Activated B cell treated with CpG ODN at 0.5 μM for 24 hours (primary cell): ENCODE measurements at regions not wholly inside any gene's neighbourhood (a gene's known extent, or its start where the extent isn't known, plus 50 kb on each side); places are given as distances from the start of the nearest gene placed in this dataset.

Experiments
- ATAC-seq: fragments of 200-7000 bp; cut with Tn5 transposase; one replicate; pipeline ENCODE4 v1.10.0; 2021; ENCODE audit warnings: low read depth, mild to moderate bottlenecking, moderate library complexity
- CTCF ChIA-PET: fragments of 350-600 bp; sonication (Branson Sonifier 250); formaldehyde crosslinking; loops from one replicate; lab custom pipeline; 2021; ENCODE audit warnings: antibody characterized with exemption; lab: Charles Lee
- POLR2A ChIA-PET: fragments of 350-600 bp; sonication (Branson Sonifier 250); formaldehyde crosslinking; loops from one replicate; lab custom pipeline; 2021; ENCODE audit warnings: antibody characterized with exemption; lab: Charles Lee
- DNase-seq: peaks from one replicate; pipeline ENCODE4 v3.0.0; 2022
- H3K27ac Mint-ChIP-seq: one replicate; pipeline ENCODE4 v1.8.0; 2020; ENCODE audit warnings: mixed read lengths
- H3K27me3 Mint-ChIP-seq: one replicate; pipeline ENCODE4 v1.8.0; 2021; ENCODE audit warnings: mixed read lengths
- H3K36me3 Mint-ChIP-seq: one replicate; pipeline ENCODE4 v1.8.0; 2021; ENCODE audit warnings: low read depth, mixed read lengths
- H3K4me1 Mint-ChIP-seq: one replicate; pipeline ENCODE4 v1.8.0; 2021; ENCODE audit warnings: mixed read lengths
- H3K4me3 Mint-ChIP-seq: one replicate; pipeline ENCODE4 v1.8.0; 2020; ENCODE audit warnings: mild to moderate bottlenecking, mixed read lengths
- H3K9me3 Mint-ChIP-seq: one replicate; pipeline ENCODE4 v1.8.0; 2020; ENCODE audit warnings: mixed read lengths
- intact Hi-C: fragments of 100-400 bp; cut with micrococcal nuclease; formaldehyde crosslinking; loops from one replicate; pipeline ENCODE4 v1.15.1; 2024
- TF ChIP-seq, protein P1 (sequence below): fragments of 200-600 bp; IDR thresholded peaks from one replicate; pipeline ENCODE4 v1.8.0; 2022; ENCODE audit warnings: antibody characterized with exemption, mild to moderate bottlenecking

DNA sequence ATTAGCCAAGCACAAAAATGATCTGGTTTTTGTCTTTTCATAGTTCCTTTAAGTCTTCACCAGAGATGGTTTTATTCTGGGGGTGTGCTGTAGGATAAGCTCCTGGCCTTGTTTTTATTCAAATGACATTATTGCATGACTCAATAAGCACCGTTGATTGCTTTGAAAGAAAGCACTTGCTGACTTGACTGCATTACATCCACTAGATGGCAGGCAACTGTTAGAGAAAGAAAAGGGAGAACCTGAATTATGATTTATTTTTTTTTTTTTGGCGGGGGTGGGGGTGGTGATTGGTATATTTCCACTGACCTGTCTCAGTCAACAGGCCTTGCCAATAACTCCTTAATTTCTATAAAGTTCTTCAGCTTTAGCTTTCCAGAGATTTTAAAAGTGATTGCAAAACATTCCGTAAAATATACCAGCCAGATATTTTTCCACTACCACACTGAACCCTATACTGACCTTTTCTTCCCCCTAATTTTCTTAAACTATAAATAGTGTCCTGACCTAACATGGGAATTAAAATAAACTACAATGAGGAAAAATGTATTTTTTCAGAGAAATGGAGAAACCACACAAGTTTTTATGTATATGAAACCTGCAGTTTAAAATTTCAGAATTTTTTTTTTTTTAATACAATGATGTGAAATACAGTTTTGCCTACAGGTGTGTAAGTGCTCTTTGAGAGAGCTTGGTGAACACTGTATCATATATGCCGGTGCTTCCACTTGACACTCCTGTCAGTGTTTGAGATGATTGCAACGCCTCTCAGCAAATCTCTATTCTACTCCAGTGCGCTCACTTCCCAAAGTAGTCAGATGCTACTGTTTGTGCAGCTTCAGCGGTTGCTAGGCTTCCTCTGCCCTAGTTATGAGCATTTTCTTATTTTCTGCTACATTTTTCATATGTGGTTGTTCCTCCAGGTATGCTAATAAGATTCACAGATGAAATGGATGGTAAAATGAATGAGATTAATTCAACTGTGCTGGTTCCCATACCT lies 274.3 kb downstream of the CD109 start:
- no peak overlapping the region for H3K4me3 Mint-ChIP-seq
- no peaks in the 10 kb centered on the region for H3K4me1 Mint-ChIP-seq
- TF ChIP-seq, protein P1, sequence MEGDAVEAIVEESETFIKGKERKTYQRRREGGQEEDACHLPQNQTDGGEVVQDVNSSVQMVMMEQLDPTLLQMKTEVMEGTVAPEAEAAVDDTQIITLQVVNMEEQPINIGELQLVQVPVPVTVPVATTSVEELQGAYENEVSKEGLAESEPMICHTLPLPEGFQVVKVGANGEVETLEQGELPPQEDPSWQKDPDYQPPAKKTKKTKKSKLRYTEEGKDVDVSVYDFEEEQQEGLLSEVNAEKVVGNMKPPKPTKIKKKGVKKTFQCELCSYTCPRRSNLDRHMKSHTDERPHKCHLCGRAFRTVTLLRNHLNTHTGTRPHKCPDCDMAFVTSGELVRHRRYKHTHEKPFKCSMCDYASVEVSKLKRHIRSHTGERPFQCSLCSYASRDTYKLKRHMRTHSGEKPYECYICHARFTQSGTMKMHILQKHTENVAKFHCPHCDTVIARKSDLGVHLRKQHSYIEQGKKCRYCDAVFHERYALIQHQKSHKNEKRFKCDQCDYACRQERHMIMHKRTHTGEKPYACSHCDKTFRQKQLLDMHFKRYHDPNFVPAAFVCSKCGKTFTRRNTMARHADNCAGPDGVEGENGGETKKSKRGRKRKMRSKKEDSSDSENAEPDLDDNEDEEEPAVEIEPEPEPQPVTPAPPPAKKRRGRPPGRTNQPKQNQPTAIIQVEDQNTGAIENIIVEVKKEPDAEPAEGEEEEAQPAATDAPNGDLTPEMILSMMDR = no peak
- ATAC-seq = no peak
- no peaks in the 10 kb centered on the region for H3K36me3 Mint-ChIP-seq
- intact Hi-C loops = no loop called here
- H3K9me3 Mint-ChIP-seq = no peaks in the 10 kb centered on the region
- ChIA-PET CTCF (no interaction called here), POLR2A (no interaction called here)
- H3K27ac Mint-ChIP-seq = no peak overlapping the region
- no peaks in the 10 kb centered on the region for H3K27me3 Mint-ChIP-seq
- no peak for DNase-seq

DNA sequence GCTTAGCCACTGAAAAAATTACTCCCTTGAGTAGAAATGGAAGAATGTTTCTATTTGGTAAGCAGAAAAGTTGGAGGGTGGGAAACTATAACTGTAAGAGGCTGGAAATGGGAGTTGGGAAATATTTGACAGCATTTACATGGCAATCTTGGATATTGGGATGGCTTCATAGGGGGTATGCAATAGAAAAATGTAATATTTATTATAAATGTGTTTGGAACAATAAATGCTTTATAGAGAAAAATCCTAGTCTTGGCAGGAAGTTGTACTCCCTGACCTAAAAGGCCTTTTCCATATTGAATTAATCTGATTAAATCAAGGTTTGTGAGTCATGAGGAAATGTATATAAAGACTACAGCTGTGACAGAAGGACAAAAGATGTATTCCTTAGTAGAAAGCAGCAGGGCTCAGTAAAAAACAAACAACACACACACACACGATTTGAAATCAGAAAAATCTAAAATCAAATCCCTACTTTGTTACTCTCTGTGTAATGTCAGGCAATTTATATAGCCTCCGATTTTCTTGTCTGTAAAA lies 272.3 kb downstream of the CD109 start:
- H3K9me3 Mint-ChIP-seq = no peaks in the 10 kb centered on the region
- intact Hi-C loops = no loop called here
- H3K27me3 Mint-ChIP-seq = no peaks in the 10 kb centered on the region
- POLR2A ChIA-PET = no interaction called here
- no peaks in the 10 kb centered on the region for H3K36me3 Mint-ChIP-seq
- DNase-seq (no peak), ATAC-seq (no peak)
- TF ChIP-seq, protein P1 = no peak
- H3K27ac Mint-ChIP-seq = no peak overlapping the region
- CTCF ChIA-PET = no interaction called here
- H3K4me3 Mint-ChIP-seq = no peak overlapping the region
- no peaks in the 10 kb centered on the region for H3K4me1 Mint-ChIP-seq

GRCh38 chr6:73965539-73966029 lies 269.6 kb downstream of the CD109 start:
- ATAC-seq (no peak), DNase-seq (no peak)
- intact Hi-C loops = no loop called here
- no peak overlapping the region for H3K27ac Mint-ChIP-seq
- no peaks in the 10 kb centered on the region for H3K9me3 Mint-ChIP-seq
- no peak overlapping the region for H3K4me3 Mint-ChIP-seq
- ChIA-PET POLR2A (no interaction called here), CTCF (no interaction called here)
- H3K4me1 Mint-ChIP-seq = no peaks in the 10 kb centered on the region
- TF ChIP-seq, protein P1 = no peak
- H3K36me3 Mint-ChIP-seq = no peaks in the 10 kb centered on the region
- H3K27me3 Mint-ChIP-seq = no peaks in the 10 kb centered on the region

- no peaks in the 10 kb centered on the region for H3K27me3 Mint-ChIP-seq
- intact Hi-C loops = no loop called here
- H3K4me3 Mint-ChIP-seq = no peak overlapping the region
- ChIA-PET CTCF (no interaction called here), POLR2A (no interaction called here)
- no peak for ATAC-seq
- H3K9me3 Mint-ChIP-seq = no peaks in the 10 kb centered on the region
- H3K27ac Mint-ChIP-seq = no peak overlapping the region
- no peaks in the 10 kb centered on the region for H3K36me3 Mint-ChIP-seq
- TF ChIP-seq, protein P1 = no peak
- no peaks in the 10 kb centered on the region for H3K4me1 Mint-ChIP-seq
- no peak for DNase-seq
Observed at GRCh38 chr6:73964241-73964854, 268.3 kb downstream of the CD109 start.

DNA sequence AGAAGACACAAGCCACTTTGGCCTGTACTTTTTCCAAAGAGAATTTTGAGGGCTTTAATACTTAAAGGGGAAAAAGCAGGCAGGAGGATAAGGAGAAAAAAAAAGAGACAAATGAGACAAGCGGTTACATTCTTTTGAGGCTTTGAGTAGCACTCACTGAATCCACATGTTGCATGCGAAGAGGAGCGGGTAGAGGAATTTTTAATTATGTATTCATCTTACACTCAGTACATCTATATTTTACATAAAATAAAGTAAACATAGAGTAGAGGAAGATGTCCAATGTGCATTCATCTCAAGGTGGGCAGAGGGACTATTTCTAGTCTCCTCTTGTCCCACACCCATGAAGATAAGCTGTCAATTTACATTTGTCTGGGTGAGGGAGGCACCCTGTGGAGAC lies 266.9 kb downstream of the CD109 start:
- DNase-seq (no peak), ATAC-seq (no peak)
- ChIA-PET CTCF (no interaction called here), POLR2A (no interaction called here)
- Mint-ChIP-seq H3K9me3 (no peaks in the 10 kb centered on the region), H3K27me3 (no peaks in the 10 kb centered on the region), H3K4me3 (no peak overlapping the region), H3K4me1 (no peaks in the 10 kb centered on the region), H3K36me3 (no peaks in the 10 kb centered on the region), H3K27ac (no peak overlapping the region)
- TF ChIP-seq, protein P1 = no peak
- intact Hi-C loops = no loop called here
